Panc1 (cell line): ENCODE measurements at regions not wholly inside any gene's neighbourhood (a gene's known extent, or its start where the extent isn't known, plus 50 kb on each side); places are given as distances from the start of the nearest gene placed in this dataset.

Source experiments
- CTCF ChIP-seq: fragments of 450-650 bp; IDR thresholded peaks from 2 replicates; pipeline ENCODE4 v1.5.1; 2017; ENCODE audit warnings: mild to moderate bottlenecking
- POLR2AphosphoS5 ChIP-seq: IDR thresholded peaks from 2 replicates; pipeline ENCODE4 v1.6.1; 2012; ENCODE audit warnings: mild to moderate bottlenecking, low read depth, low read length, moderate library complexity
- REST ChIP-seq, 2 experiments: IDR thresholded peaks; 2 replicates each; pipeline ENCODE4 v1.6.1; 2011 to 2012; ENCODE audit warnings: low read depth in 2 of 2, control low read depth in 1 of 2, low read length in 1 of 2, mild to moderate bottlenecking in 1 of 2, moderate library complexity in 1 of 2; ENCODE audit not compliant: insufficient read depth in 1 of 2
- SIN3A ChIP-seq: IDR thresholded peaks from 2 replicates; pipeline ENCODE4 v1.6.1; 2012; ENCODE audit warnings: low read depth, mild to moderate bottlenecking, low read length, moderate library complexity, borderline replicate concordance; ENCODE audit not compliant: insufficient read depth
- TCF7L2 ChIP-seq: IDR thresholded peaks from 2 replicates; pipeline ENCODE4 v1.6.1; 2011; ENCODE audit warnings: mild to moderate bottlenecking, low read depth, low read length, inconsistent platforms

GRCh38 chr6:90894285-90895130 is 307.6 kb upstream of the MAP3K7 start:
- no peak for TF ChIP-seq CTCF
- no peak for TF ChIP-seq POLR2AphosphoS5
- TF ChIP-seq REST (IDR thresholded peaks at IDR 0.05; ENCODE audit: insufficient read depth in 1 of 2, low read depth in 2 of 2, low read length in 1 of 2), result no peak
- TF ChIP-seq TCF7L2, result no peak
- no peak for TF ChIP-seq SIN3A
